Right lobe of liver (tissue), 6 donors: ENCODE measurements at regions not wholly inside any gene's neighbourhood (a gene's known extent, or its start where the extent isn't known, plus 50 kb on each side); places are given as distances from the start of the nearest gene placed in this dataset.

Experiments used
- ATAC-seq, 4 donors: fragments of 200-7000 bp; cut with Tn5 transposase; one replicate each; pipeline ENCODE4 v1.9.1; 2020; ENCODE audit warnings: mild to moderate bottlenecking in 4 of 4, moderate library complexity in 4 of 4
- DNase-seq, 3 donors: peaks; one replicate each; pipeline ENCODE4 v3.0.0-alpha.2; 2020
- H3K27ac ChIP-seq, 3 donors: fragments of 200-600 bp; one replicate each; pipeline ENCODE4 v1.8.0; 2022
- H3K27me3 ChIP-seq, 2 donors: fragments of 200-600 bp; one replicate each; pipeline ENCODE4 v1.8.0; 2022
- H3K36me3 ChIP-seq, 4 donors: fragments of 200-600 bp; sonication (generic) in 1 of 4; one replicate each; pipeline versions ENCODE4 v1.5.1 to v1.8.0; 2017 to 2022; ENCODE audit warnings: control low read depth in 1 of 4
- H3K4me1 ChIP-seq, 4 donors: fragments of 200-600 bp; sonication (generic) in 1 of 4; one replicate each; pipeline versions ENCODE4 v1.5.1 to v1.8.0; 2017 to 2022; ENCODE audit warnings: control low read depth in 1 of 4
- H3K4me3 ChIP-seq, 3 donors: fragments of 200-600 bp; one replicate each; pipeline ENCODE4 v1.8.0; 2022
- H3K9me3 ChIP-seq, 4 donors: fragments of 200-600 bp; sonication (generic) in 1 of 4; one replicate each; pipeline versions ENCODE4 v1.5.1 to v1.8.0; 2017 to 2022; ENCODE audit warnings: control low read depth in 1 of 4
- CTCF ChIP-seq, 4 donors: fragments of 200-600 bp in 3 of 4; fragments of 450-650 bp in 1 of 4; IDR thresholded peaks; one replicate each; pipeline versions ENCODE4 v1.5.1 to v1.8.0; 2016 to 2022; ENCODE audit warnings: antibody characterized with exemption in 4 of 4, mild to moderate bottlenecking in 2 of 4
- POLR2A ChIP-seq: fragments of 450-650 bp; IDR thresholded peaks from one replicate; pipeline ENCODE4 v1.6.1; 2017; ENCODE audit warnings: antibody characterized with exemption, mild to moderate bottlenecking
- WGBS: methylation state at CpG from one replicate; pipeline ENCODE4 v1.1.6; 2018; ENCODE audit warnings: low coverage, low lambda C conversion rate; ENCODE audit not compliant: insufficient coverage; ENCODE audit errors: missing lambda C conversion rate; 5-methylcytosine and 5-hydroxymethylcytosine counted together
- intact Hi-C, 2 donors: fragments of 100-400 bp; cut with DNase I; formaldehyde crosslinking; loops; one replicate each; pipeline versions ENCODE4 v1.11.2 to v1.14.1; 2022
- donor health status: DM: no; HTN: yes; CAD: no.
- donor health status: DM: no; HTN: no; CAD: no.
- donor health status: DM: no; HTN: no; CAD: no.
- donor health status: DM: no; HTN: yes; CAD: no.
- donor health status: DM: no; HTN: yes; CAD: no.

- DNase-seq (no peak), ATAC-seq (no peak)
- intact Hi-C loops: no loop called here
- no peaks in the 10 kb centered on the region for H3K27me3 ChIP-seq
- TF ChIP-seq POLR2A (no peak), CTCF (IDR thresholded peaks at IDR 0.05) (no peak)
- peaks cover 0 to 4% (median 0%) of the 10 kb centered on the region in 4 donors for H3K9me3 ChIP-seq
- no peak overlapping the region for H3K4me3 ChIP-seq
- no peak overlapping the region for H3K27ac ChIP-seq
- H3K36me3 ChIP-seq: no peaks in the 10 kb centered on the region
- no peaks in the 10 kb centered on the region for H3K4me1 ChIP-seq
Measured at GRCh38 chr1:88043834-88044233, 640.2 kb upstream of the PKN2 start.

GRCh38 chr1:88052167-88052566 lies 631.9 kb upstream of the PKN2 start:
- Histone ChIP-seq H3K27ac (no peak overlapping the region), H3K4me1 (no peaks in the 10 kb centered on the region), H3K9me3 (no peaks in the 10 kb centered on the region), H3K27me3 (no peaks in the 10 kb centered on the region), H3K36me3 (no peaks in the 10 kb centered on the region), H3K4me3 (no peak overlapping the region)
- no peak for TF ChIP-seq POLR2A
- TF ChIP-seq CTCF (IDR thresholded peaks at IDR 0.05): no peak
- DNase-seq (no peak), ATAC-seq (peak; percentile 83 to 94 (median 89))
- WGBS: 17% methylated on average over 1 of the region's 1 CpG
- intact Hi-C loops: no loop called here

GRCh38 chr1:88053065-88053464 lies 631.0 kb upstream of the PKN2 start:
- Histone ChIP-seq H3K27me3 (no peaks in the 10 kb centered on the region), H3K9me3 (no peaks in the 10 kb centered on the region), H3K36me3 (no peaks in the 10 kb centered on the region), H3K27ac (no peak overlapping the region), H3K4me1 (no peaks in the 10 kb centered on the region), H3K4me3 (no peak overlapping the region)
- intact Hi-C loops: no loop called here
- 68% methylated on average over 2 of the region's 2 CpGs for WGBS
- TF ChIP-seq POLR2A (no peak), CTCF (IDR thresholded peaks at IDR 0.05) (no peak)
- ATAC-seq (no peak), DNase-seq (no peak)

- 61% methylated on average over 3 of the region's 3 CpGs for WGBS
- Histone ChIP-seq H3K27ac (no peak overlapping the region), H3K27me3 (no peaks in the 10 kb centered on the region), H3K36me3 (no peaks in the 10 kb centered on the region), H3K4me3 (no peak overlapping the region), H3K4me1 (no peaks in the 10 kb centered on the region), H3K9me3 (no peaks in the 10 kb centered on the region)
- DNase-seq: no peak
- ATAC-seq: no peak
- TF ChIP-seq CTCF (IDR thresholded peaks at IDR 0.05) (no peak), POLR2A (no peak)
- intact Hi-C loops: no loop called here
Measured at GRCh38 chr1:88056881-88057280, 627.2 kb upstream of the PKN2 start.

- Histone ChIP-seq H3K4me3 (no peak overlapping the region), H3K9me3 (no peaks in the 10 kb centered on the region), H3K36me3 (no peaks in the 10 kb centered on the region), H3K27me3 (no peaks in the 10 kb centered on the region), H3K4me1 (no peaks in the 10 kb centered on the region), H3K27ac (no peak overlapping the region)
- ATAC-seq (no peak), DNase-seq (no peak)
- TF ChIP-seq CTCF (IDR thresholded peaks at IDR 0.05) (no peak), POLR2A (no peak)
- intact Hi-C loops: no loop called here
- WGBS: 46% methylated on average over 2 of the region's 2 CpGs
Measured at GRCh38 chr1:88058205-88058604, 625.9 kb upstream of the PKN2 start.
